ENCODE measurements at regions not wholly inside any gene's neighbourhood (a gene's known extent, or its start where the extent isn't known, plus 50 kb on each side); places are given as distances from the start of the nearest gene placed in this dataset.

GRCh38 chr16:73189136-73189535 is 141.2 kb upstream of the ZFHX3 start:
- no peak for DNase-seq (ENCODE audit: low read depth in 2 of 2)

GRCh38 chr16:73186752-73187601 is 139.0 kb upstream of the ZFHX3 start:
- no peak for DNase-seq (ENCODE audit: low read depth in 2 of 2)

GRCh38 chr16:73185737-73186136 is 137.8 kb upstream of the ZFHX3 start:
- no peak for DNase-seq (ENCODE audit: low read depth in 2 of 2)

GRCh38 chr16:73183611-73184092 is 135.7 kb upstream of the ZFHX3 start:
- no peak for DNase-seq (ENCODE audit: low read depth in 2 of 2)

GRCh38 chr16:73179705-73180331 is 131.9 kb upstream of the ZFHX3 start:
- DNase-seq (ENCODE audit: low read depth in 2 of 2), result no peak

- no peak for DNase-seq (ENCODE audit: low read depth in 2 of 2)
Observed at GRCh38 chr16:73177729-73178295, 129.9 kb upstream of the ZFHX3 start.

GRCh38 chr16:73176577-73177013 is 128.7 kb upstream of the ZFHX3 start:
- DNase-seq (ENCODE audit: low read depth in 2 of 2), result no peak

GRCh38 chr16:73172973-73173709 is 125.2 kb upstream of the ZFHX3 start:
- no peak for DNase-seq (ENCODE audit: low read depth in 2 of 2)

- DNase-seq (ENCODE audit: low read depth in 2 of 2), result no peak
Observed at GRCh38 chr16:73172241-73172972, 124.5 kb upstream of the ZFHX3 start.

- no peak for DNase-seq (ENCODE audit: low read depth in 2 of 2)
Observed at GRCh38 chr16:73171901-73172240, 123.9 kb upstream of the ZFHX3 start.

- no peak for DNase-seq (ENCODE audit: low read depth in 2 of 2)
Observed at GRCh38 chr16:73171380-73171779, 123.5 kb upstream of the ZFHX3 start.

GRCh38 chr16:73170612-73171038 is 122.7 kb upstream of the ZFHX3 start:
- DNase-seq (ENCODE audit: low read depth in 2 of 2), result no peak

GRCh38 chr16:73166947-73167550 is 119.1 kb upstream of the ZFHX3 start:
- no peak for DNase-seq (ENCODE audit: low read depth in 2 of 2)

- no peak for DNase-seq (ENCODE audit: low read depth in 2 of 2)
Observed at GRCh38 chr16:73166441-73166851, 118.5 kb upstream of the ZFHX3 start.

GRCh38 chr16:73163238-73163815 is 115.4 kb upstream of the ZFHX3 start:
- DNase-seq (ENCODE audit: low read depth in 2 of 2), result no peak

GRCh38 chr16:73161977-73162376 is 114.0 kb upstream of the ZFHX3 start:
- no peak for DNase-seq (ENCODE audit: low read depth in 2 of 2)

- no peak for DNase-seq (ENCODE audit: low read depth in 2 of 2)
Observed at GRCh38 chr16:73159296-73159695, 111.4 kb upstream of the ZFHX3 start.

- DNase-seq (ENCODE audit: low read depth in 2 of 2), result no peak
Observed at GRCh38 chr16:73157861-73158260, 109.9 kb upstream of the ZFHX3 start.

GRCh38 chr16:73154063-73154870 is 106.3 kb upstream of the ZFHX3 start:
- DNase-seq (ENCODE audit: low read depth in 2 of 2), result no peak

All from stimulated activated CD8-positive, alpha-beta memory T cell treated with anti-CD3 and anti-CD28 coated beads, Interleukin-2, amount 100 ng/mL, for 48 hours (primary cell).